Tibial artery (tissue), 4 donors: ENCODE measurements at regions not wholly inside any gene's neighbourhood (a gene's known extent, or its start where the extent isn't known, plus 50 kb on each side); places are given as distances from the start of the nearest gene placed in this dataset.

Experiments used
- DNase-seq, 2 donors: peaks; one replicate each; pipeline ENCODE4 v3.0.0-alpha.2; 2019
- H3K27ac ChIP-seq, 2 donors: fragments of 200-600 bp; sonication (generic) in 1 of 2; 1 replicate in 1 of 2; 2 replicates in 1 of 2; pipeline ENCODE4 v1.5.1; 2018 to 2019; ENCODE audit warnings: mild to moderate bottlenecking in 1 of 2
- H3K27me3 ChIP-seq, 2 donors: fragments of 200-600 bp; sonication (generic) in 1 of 2; one replicate each; pipeline versions ENCODE4 v1.5.1 to v1.6.0; 2016 to 2019
- H3K36me3 ChIP-seq, 3 donors: fragments of 200-600 bp; sonication (generic) in 2 of 3; one replicate each; pipeline ENCODE4 v1.5.1; 2016 to 2019; ENCODE audit warnings: mild to moderate bottlenecking in 2 of 3
- H3K4me1 ChIP-seq, 4 donors: fragments of 200-600 bp; sonication (generic) in 2 of 4; 1 replicate in 3 of 4; 2 replicates in 1 of 4; pipeline ENCODE4 v1.5.1; 2016 to 2019
- H3K4me3 ChIP-seq, 2 donors: fragments of 200-600 bp; sonication (generic) in 1 of 2; 1 replicate in 1 of 2; 2 replicates in 1 of 2; pipeline ENCODE4 v1.5.1; 2018 to 2019; ENCODE audit warnings: mild to moderate bottlenecking in 2 of 2
- H3K9me3 ChIP-seq, 3 donors: fragments of 200-600 bp; sonication (generic) in 1 of 3; one replicate each; pipeline ENCODE4 v1.5.1; 2016 to 2019
- CTCF ChIP-seq, 2 experiments: fragments of 200-600 bp in 1 of 2; fragments of 450-650 bp in 1 of 2; IDR thresholded peaks; one replicate each; pipeline ENCODE4 v1.5.1; 2017 to 2019; ENCODE audit warnings: antibody characterized with exemption in 2 of 2, mild to moderate bottlenecking in 1 of 2, moderate library complexity in 1 of 2
- intact Hi-C: fragments of 100-400 bp; cut with DNase I; formaldehyde crosslinking; loops from one replicate; pipeline ENCODE4 v1.15.0; 2023; ENCODE audit warnings: low total_unique reads

GRCh38 chr3:5542472-5542871 is 355.0 kb downstream of the EDEM1 start:
- H3K27ac ChIP-seq = no peak overlapping the region
- intact Hi-C loops = no loop called here
- H3K36me3 ChIP-seq = no peaks in the 10 kb centered on the region
- DNase-seq = no peak
- H3K4me3 ChIP-seq = no peak overlapping the region
- H3K9me3 ChIP-seq = peaks cover 0 to 8% (median 0%) of the 10 kb centered on the region in 3 donors
- H3K4me1 ChIP-seq = no peaks in the 10 kb centered on the region
- TF ChIP-seq CTCF (IDR thresholded peaks at IDR 0.05) = no peak
- no peaks in the 10 kb centered on the region for H3K27me3 ChIP-seq

- no peak for TF ChIP-seq CTCF (IDR thresholded peaks at IDR 0.05)
- no peaks in the 10 kb centered on the region for H3K27me3 ChIP-seq
- no peaks in the 10 kb centered on the region for H3K4me1 ChIP-seq
- H3K9me3 ChIP-seq = peaks cover 0 to 8% (median 0%) of the 10 kb centered on the region in 3 donors
- H3K4me3 ChIP-seq = no peak overlapping the region
- no peak overlapping the region for H3K27ac ChIP-seq
- intact Hi-C loops = no loop called here
- DNase-seq = no peak
- no peaks in the 10 kb centered on the region for H3K36me3 ChIP-seq
Observed at GRCh38 chr3:5543047-5543446, 355.5 kb downstream of the EDEM1 start.

GRCh38 chr3:5545719-5546118 is 358.2 kb downstream of the EDEM1 start:
- H3K4me1 ChIP-seq = no peaks in the 10 kb centered on the region
- no peaks in the 10 kb centered on the region for H3K36me3 ChIP-seq
- no peak overlapping the region for H3K27ac ChIP-seq
- intact Hi-C loops = no loop called here
- H3K9me3 ChIP-seq = peaks cover 0 to 8% (median 0%) of the 10 kb centered on the region in 3 donors
- no peak for TF ChIP-seq CTCF (IDR thresholded peaks at IDR 0.05)
- no peaks in the 10 kb centered on the region for H3K27me3 ChIP-seq
- DNase-seq = no peak
- H3K4me3 ChIP-seq = no peak overlapping the region

GRCh38 chr3:5553203-5553602 is 365.7 kb downstream of the EDEM1 start:
- no peak overlapping the region for H3K27ac ChIP-seq
- intact Hi-C loops = no loop called here

GRCh38 chr3:5554245-5554747 is 366.8 kb downstream of the EDEM1 start:
- H3K36me3 ChIP-seq = no peaks in the 10 kb centered on the region
- no peak overlapping the region for H3K4me3 ChIP-seq
- H3K27me3 ChIP-seq = no peaks in the 10 kb centered on the region
- no peak for DNase-seq
- H3K27ac ChIP-seq = no peak overlapping the region
- intact Hi-C loops = no loop called here
- TF ChIP-seq CTCF (IDR thresholded peaks at IDR 0.05) = no peak
- H3K9me3 ChIP-seq = no peaks in the 10 kb centered on the region
- no peaks in the 10 kb centered on the region for H3K4me1 ChIP-seq

More at GRCh38 chr3:5553203-5553602, 365.7 kb downstream of the EDEM1 start:
- H3K27me3 ChIP-seq = no peaks in the 10 kb centered on the region
- no peak for TF ChIP-seq CTCF (IDR thresholded peaks at IDR 0.05)
- no peak overlapping the region for H3K4me3 ChIP-seq
- no peaks in the 10 kb centered on the region for H3K4me1 ChIP-seq
- H3K36me3 ChIP-seq = no peaks in the 10 kb centered on the region
- no peaks in the 10 kb centered on the region for H3K9me3 ChIP-seq
- no peak for DNase-seq

- no peaks in the 10 kb centered on the region for H3K27me3 ChIP-seq
- TF ChIP-seq CTCF (IDR thresholded peaks at IDR 0.05) = no peak
- H3K36me3 ChIP-seq = no peaks in the 10 kb centered on the region
- intact Hi-C loops = no loop called here
- H3K4me3 ChIP-seq = no peak overlapping the region
- no peaks in the 10 kb centered on the region for H3K9me3 ChIP-seq
- H3K4me1 ChIP-seq = no peaks in the 10 kb centered on the region
- DNase-seq = no peak
- H3K27ac ChIP-seq = no peak overlapping the region
Observed at GRCh38 chr3:5560199-5560598, 372.7 kb downstream of the EDEM1 start.
